ENCODE measurements at regions not wholly inside any gene's neighbourhood (a gene's known extent, or its start where the extent isn't known, plus 50 kb on each side); places are given as distances from the start of the nearest gene placed in this dataset.

- TF ChIP-seq CTCF (IDR thresholded peaks at IDR 0.05) (no peak), EZH2 (IDR thresholded peaks at IDR 0.05; ENCODE audit: borderline replicate concordance, insufficient read depth, low read depth, low read length, poor library complexity, severe bottlenecking) (no peak)
Measured at GRCh38 chr13:56900549-56901279, 240.0 kb upstream of the PRR20A start.

All from B cell (primary cell).